HG02678 (cell line): ENCODE measurements at regions not wholly inside any gene's neighbourhood (a gene's known extent, or its start where the extent isn't known, plus 50 kb on each side); places are given as distances from the start of the nearest gene placed in this dataset.
"Not testable (repeated sequence)": the region's sequence is repeated elsewhere in the genome, so short reads cannot be mapped to it uniquely, and the experiment has no call there.

Experiments
- ATAC-seq: cut with Tn5 transposase; IDR thresholded peaks from one replicate; pipeline ENCODE4 v1.9.1; 2021; ENCODE audit warnings: mild to moderate bottlenecking, moderate library complexity; ENCODE audit not compliant: unreplicated experiment

GRCh38 chr1:190949939-190950338 lies 472.3 kb upstream of the BRINP3 start:
- no peak for ATAC-seq

- no peak for ATAC-seq
These were observed 479.9 kb upstream of the BRINP3 start for GRCh38 chr1:190957565-190957964.

- ATAC-seq: no peak
These were observed 485.7 kb upstream of the BRINP3 start for GRCh38 chr1:190963321-190963720.

- no peak for ATAC-seq
These were observed 498.2 kb upstream of the BRINP3 start for GRCh38 chr1:190975827-190976226.

- ATAC-seq: no peak
These were observed 525.1 kb upstream of the BRINP3 start for GRCh38 chr1:191002768-191003167.

GRCh38 chr1:191016765-191017164 lies 539.1 kb upstream of the BRINP3 start:
- no peak for ATAC-seq

GRCh38 chr1:191022856-191023255 lies 545.2 kb upstream of the BRINP3 start:
- no peak for ATAC-seq

- no peak for ATAC-seq
These were observed 548.4 kb upstream of the BRINP3 start for GRCh38 chr1:191025896-191026642.

- no peak for ATAC-seq
These were observed 549.2 kb upstream of the BRINP3 start for GRCh38 chr1:191026828-191027227.

GRCh38 chr1:191034132-191034531 lies 556.5 kb upstream of the BRINP3 start:
- no peak for ATAC-seq

GRCh38 chr1:191043066-191043465 lies 565.4 kb upstream of the BRINP3 start:
- ATAC-seq: no peak

GRCh38 chr1:191049781-191050180 lies 572.1 kb upstream of the BRINP3 start:
- no peak for ATAC-seq

GRCh38 chr1:191052888-191053287 lies 575.2 kb upstream of the BRINP3 start:
- ATAC-seq: no peak

- no peak for ATAC-seq
These were observed 587.7 kb upstream of the BRINP3 start for GRCh38 chr1:191065346-191065745.

- ATAC-seq: no peak
These were observed 588.1 kb upstream of the BRINP3 start for GRCh38 chr1:191065771-191066170.

- no peak for ATAC-seq
These were observed 597.2 kb upstream of the BRINP3 start for GRCh38 chr1:191074881-191075280.

GRCh38 chr1:191083090-191083489 lies 605.4 kb upstream of the BRINP3 start:
- ATAC-seq: not testable (repeated sequence)

GRCh38 chr1:191085121-191085520 lies 607.5 kb upstream of the BRINP3 start:
- no peak for ATAC-seq

GRCh38 chr1:191086910-191087309 lies 609.2 kb upstream of the BRINP3 start:
- ATAC-seq: no peak

- ATAC-seq: no peak
These were observed 618.7 kb upstream of the BRINP3 start for GRCh38 chr1:191096405-191096804.

GRCh38 chr1:191099696-191100095 lies 622.0 kb upstream of the BRINP3 start:
- no peak for ATAC-seq

GRCh38 chr1:191101960-191102359 lies 624.3 kb upstream of the BRINP3 start:
- no peak for ATAC-seq

- ATAC-seq: no peak
These were observed 648.3 kb upstream of the BRINP3 start for GRCh38 chr1:191125950-191126349.
